HCT116 (cell line): ENCODE measurements at regions not wholly inside any gene's neighbourhood (a gene's known extent, or its start where the extent isn't known, plus 50 kb on each side); places are given as distances from the start of the nearest gene placed in this dataset.

Source experiments
- EZH2 ChIP-seq: fragments of 200-600 bp; sonication (generic); IDR thresholded peaks from 2 replicates; pipeline ENCODE4 v1.6.1; 2017; ENCODE audit warnings: antibody characterized with exemption, mixed run types
- EZH2phosphoT487 ChIP-seq: fragments of 200-600 bp; IDR thresholded peaks from 2 replicates; pipeline ENCODE4 v1.6.1; 2018; ENCODE audit warnings: antibody characterized with exemption, borderline replicate concordance
- FOSL1 ChIP-seq: IDR thresholded peaks from 2 replicates; pipeline ENCODE4 v1.6.1; 2012; ENCODE audit warnings: low read depth
- JUND ChIP-seq: IDR thresholded peaks from 2 replicates; pipeline ENCODE4 v1.6.1; 2012
- POLR2A ChIP-seq: IDR thresholded peaks from 2 replicates; pipeline ENCODE4 v1.7.0; 2011; ENCODE audit warnings: borderline replicate concordance; ENCODE audit not compliant: insufficient read depth, insufficient read length; ENCODE audit errors: extremely low read depth
- POLR2AphosphoS5 ChIP-seq: IDR thresholded peaks from 2 replicates; pipeline ENCODE4 v1.6.1; 2011; ENCODE audit warnings: mild to moderate bottlenecking, low read depth, low read length, moderate library complexity
- RAD21 ChIP-seq: IDR thresholded peaks from 2 replicates; pipeline ENCODE4 v1.6.1; 2012; ENCODE audit warnings: low read depth, mild to moderate bottlenecking
- SRF ChIP-seq: IDR thresholded peaks from 2 replicates; pipeline ENCODE4 v1.6.1; 2012; ENCODE audit warnings: low read depth
- YY1 ChIP-seq: IDR thresholded peaks from 2 replicates; pipeline ENCODE4 v1.6.1; 2011; ENCODE audit warnings: low read length, low read depth, moderate library complexity, mild to moderate bottlenecking; ENCODE audit not compliant: insufficient replicate concordance; ENCODE audit errors: extremely low read depth
- ZNF274 ChIP-seq: fragments of 200-500 bp; sonication (Bioruptor generic); IDR thresholded peaks from 2 replicates; pipeline ENCODE4 v1.6.1; 2014; ENCODE audit warnings: mild to moderate bottlenecking, low read depth, low read length, inconsistent platforms
- TF ChIP-seq, protein P1 (sequence below), 3 experiments: fragments of 200-600 bp in 1 of 3; sonication (generic) in 1 of 3; IDR thresholded peaks in 2 of 3; conservative IDR thresholded peaks in 1 of 3; 2 replicates each; pipeline ENCODE4 v1.5.1; 2012 to 2017; ENCODE audit warnings: low read depth in 2 of 3, low read length in 2 of 3, antibody characterized with exemption in 1 of 3, borderline replicate concordance in 1 of 3, control low read depth in 1 of 3, mild to moderate bottlenecking in 1 of 3, mixed read lengths in 1 of 3, mixed run types in 1 of 3, moderate library complexity in 1 of 3; ENCODE audit not compliant: insufficient read depth in 1 of 3
- TF ChIP-seq, protein P2 (sequence below): IDR thresholded peaks from 2 replicates; pipeline ENCODE4 v1.6.1; 2012
- TF ChIP-seq, protein P3 (sequence below): IDR thresholded peaks from 2 replicates; pipeline ENCODE4 v1.6.1; 2012

DNA sequence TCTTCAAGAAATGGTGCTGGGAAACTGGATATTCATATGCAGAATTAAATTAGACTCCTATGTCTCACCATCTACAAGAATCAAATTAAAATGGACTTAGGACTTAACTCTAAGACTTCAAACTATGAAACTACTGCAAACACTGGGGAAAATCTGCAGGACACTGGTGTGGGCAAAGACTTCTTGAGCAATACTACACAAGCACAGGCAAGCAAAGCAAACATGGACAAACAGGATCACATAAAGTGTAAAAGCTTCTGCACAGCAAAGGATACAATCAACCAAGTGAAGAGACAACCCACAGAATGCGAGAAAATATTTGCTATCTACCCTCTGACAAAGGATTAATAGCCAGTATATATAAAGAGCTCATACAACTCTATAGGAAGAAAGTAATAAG, 1161.1 kb upstream of the CITED2 start:
- TF ChIP-seq, protein P1, sequence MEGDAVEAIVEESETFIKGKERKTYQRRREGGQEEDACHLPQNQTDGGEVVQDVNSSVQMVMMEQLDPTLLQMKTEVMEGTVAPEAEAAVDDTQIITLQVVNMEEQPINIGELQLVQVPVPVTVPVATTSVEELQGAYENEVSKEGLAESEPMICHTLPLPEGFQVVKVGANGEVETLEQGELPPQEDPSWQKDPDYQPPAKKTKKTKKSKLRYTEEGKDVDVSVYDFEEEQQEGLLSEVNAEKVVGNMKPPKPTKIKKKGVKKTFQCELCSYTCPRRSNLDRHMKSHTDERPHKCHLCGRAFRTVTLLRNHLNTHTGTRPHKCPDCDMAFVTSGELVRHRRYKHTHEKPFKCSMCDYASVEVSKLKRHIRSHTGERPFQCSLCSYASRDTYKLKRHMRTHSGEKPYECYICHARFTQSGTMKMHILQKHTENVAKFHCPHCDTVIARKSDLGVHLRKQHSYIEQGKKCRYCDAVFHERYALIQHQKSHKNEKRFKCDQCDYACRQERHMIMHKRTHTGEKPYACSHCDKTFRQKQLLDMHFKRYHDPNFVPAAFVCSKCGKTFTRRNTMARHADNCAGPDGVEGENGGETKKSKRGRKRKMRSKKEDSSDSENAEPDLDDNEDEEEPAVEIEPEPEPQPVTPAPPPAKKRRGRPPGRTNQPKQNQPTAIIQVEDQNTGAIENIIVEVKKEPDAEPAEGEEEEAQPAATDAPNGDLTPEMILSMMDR (IDR thresholded peaks at IDR 0.05 in 2 of 3, conservative IDR thresholded peaks at IDR 0.05 in 1 of 3; ENCODE audit: borderline replicate concordance in 1 of 3, insufficient read depth in 1 of 3, low read depth in 2 of 3, low read length in 2 of 3), result no peak
- TF ChIP-seq, protein P2, sequence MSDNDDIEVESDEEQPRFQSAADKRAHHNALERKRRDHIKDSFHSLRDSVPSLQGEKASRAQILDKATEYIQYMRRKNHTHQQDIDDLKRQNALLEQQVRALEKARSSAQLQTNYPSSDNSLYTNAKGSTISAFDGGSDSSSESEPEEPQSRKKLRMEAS, result no peak
- TF ChIP-seq JUND (no peak), POLR2AphosphoS5 (no peak), EZH2 (no peak), SRF (no peak), EZH2phosphoT487 (no peak), POLR2A (no peak), RAD21 (no peak), ZNF274 (no peak), FOSL1 (no peak), YY1 (no peak)
- TF ChIP-seq, protein P3, sequence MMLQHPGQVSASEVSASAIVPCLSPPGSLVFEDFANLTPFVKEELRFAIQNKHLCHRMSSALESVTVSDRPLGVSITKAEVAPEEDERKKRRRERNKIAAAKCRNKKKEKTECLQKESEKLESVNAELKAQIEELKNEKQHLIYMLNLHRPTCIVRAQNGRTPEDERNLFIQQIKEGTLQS, result no peak
